ENCODE measurements at regions not wholly inside any gene's neighbourhood (a gene's known extent, or its start where the extent isn't known, plus 50 kb on each side); places are given as distances from the start of the nearest gene placed in this dataset.

DNA sequence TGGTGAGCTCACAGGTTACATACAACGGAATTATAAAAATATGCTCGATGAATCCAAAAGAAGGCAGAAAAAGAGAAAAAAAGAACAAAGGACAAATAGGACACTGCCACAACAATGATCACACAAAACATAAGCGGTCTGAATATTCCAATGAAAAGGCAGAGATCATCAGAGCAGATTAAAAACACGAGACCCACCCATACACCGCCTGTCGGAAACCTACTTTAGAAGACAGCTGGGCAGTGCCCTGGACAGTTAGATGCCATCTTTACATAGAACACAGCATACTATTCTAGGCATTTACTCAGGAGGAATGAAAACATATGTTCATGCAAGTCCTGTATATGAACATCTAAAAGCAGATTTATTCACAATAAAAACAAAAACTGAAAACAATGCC is 204.1 kb downstream of the TTLL2 start:
- Mint-ChIP-seq H3K4me1 (no peaks in the 10 kb centered on the region), H3K9me3 (no peaks in the 10 kb centered on the region), H3K4me3 (no peak overlapping the region), H3K27ac (no peak overlapping the region), H3K27me3 (peaks cover 9% of the 10 kb centered on the region), H3K36me3 (ENCODE audit: low read depth) (no peaks in the 10 kb centered on the region)
- DNase-seq (no peak), ATAC-seq (no peak)

DNA sequence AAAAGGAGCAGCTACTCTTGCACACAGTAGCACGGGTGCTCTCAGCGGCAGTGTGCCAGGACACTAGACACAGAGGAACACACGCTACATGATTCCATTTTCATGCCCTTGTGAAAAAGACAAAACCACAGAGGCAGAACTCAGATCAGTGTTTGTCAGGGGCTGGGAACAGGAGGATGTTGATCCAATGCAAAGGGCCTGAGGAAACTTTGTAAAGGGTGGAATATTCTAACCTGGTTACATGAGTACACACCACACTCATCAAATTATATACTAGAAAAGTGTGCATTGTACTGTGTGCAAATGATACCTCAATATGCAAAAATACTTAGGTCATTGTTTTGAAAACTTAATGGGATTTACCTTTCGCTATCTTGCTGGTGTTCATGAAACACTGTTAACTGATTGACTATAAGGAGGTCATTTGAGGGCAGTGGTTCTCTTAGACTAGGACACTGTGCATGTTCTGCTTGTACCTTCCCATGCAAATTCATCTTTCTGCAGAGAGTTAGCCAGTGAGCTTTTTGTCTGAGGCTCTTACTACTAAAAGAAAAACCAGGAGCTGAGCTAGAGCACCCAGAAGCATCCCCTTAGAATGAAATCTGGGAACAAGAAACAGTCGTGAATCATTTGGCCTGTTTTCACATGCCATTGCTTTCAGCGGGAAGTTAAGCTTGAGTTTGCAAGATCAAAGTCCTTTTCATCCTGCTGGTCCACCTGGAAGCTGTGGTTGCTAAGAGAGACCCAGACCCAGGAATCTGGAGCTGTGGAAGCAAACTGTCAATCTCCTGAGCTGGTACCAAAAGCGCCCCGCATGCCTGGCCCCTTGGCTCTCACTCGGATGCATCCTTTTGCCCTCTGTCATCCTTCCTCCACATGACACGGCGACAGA is 204.8 kb downstream of the TTLL2 start:
- Mint-ChIP-seq H3K36me3 (ENCODE audit: low read depth) (no peaks in the 10 kb centered on the region), H3K4me3 (no peak overlapping the region), H3K27ac (no peak overlapping the region), H3K27me3 (peaks cover 9% of the 10 kb centered on the region), H3K9me3 (no peaks in the 10 kb centered on the region), H3K4me1 (no peaks in the 10 kb centered on the region)
- ATAC-seq (no peak), DNase-seq (no peak)

GRCh38 chr6:167530951-167531350 is 206.1 kb downstream of the TTLL2 start:
- no peak for DNase-seq
- ATAC-seq, result no peak
- H3K4me1 Mint-ChIP-seq, result no peaks in the 10 kb centered on the region
- H3K27ac Mint-ChIP-seq, result no peak overlapping the region
- no peaks in the 10 kb centered on the region for H3K9me3 Mint-ChIP-seq
- peaks cover 9% of the 10 kb centered on the region for H3K27me3 Mint-ChIP-seq
- H3K4me3 Mint-ChIP-seq, result no peak overlapping the region
- H3K36me3 Mint-ChIP-seq (ENCODE audit: low read depth), result no peaks in the 10 kb centered on the region

DNA sequence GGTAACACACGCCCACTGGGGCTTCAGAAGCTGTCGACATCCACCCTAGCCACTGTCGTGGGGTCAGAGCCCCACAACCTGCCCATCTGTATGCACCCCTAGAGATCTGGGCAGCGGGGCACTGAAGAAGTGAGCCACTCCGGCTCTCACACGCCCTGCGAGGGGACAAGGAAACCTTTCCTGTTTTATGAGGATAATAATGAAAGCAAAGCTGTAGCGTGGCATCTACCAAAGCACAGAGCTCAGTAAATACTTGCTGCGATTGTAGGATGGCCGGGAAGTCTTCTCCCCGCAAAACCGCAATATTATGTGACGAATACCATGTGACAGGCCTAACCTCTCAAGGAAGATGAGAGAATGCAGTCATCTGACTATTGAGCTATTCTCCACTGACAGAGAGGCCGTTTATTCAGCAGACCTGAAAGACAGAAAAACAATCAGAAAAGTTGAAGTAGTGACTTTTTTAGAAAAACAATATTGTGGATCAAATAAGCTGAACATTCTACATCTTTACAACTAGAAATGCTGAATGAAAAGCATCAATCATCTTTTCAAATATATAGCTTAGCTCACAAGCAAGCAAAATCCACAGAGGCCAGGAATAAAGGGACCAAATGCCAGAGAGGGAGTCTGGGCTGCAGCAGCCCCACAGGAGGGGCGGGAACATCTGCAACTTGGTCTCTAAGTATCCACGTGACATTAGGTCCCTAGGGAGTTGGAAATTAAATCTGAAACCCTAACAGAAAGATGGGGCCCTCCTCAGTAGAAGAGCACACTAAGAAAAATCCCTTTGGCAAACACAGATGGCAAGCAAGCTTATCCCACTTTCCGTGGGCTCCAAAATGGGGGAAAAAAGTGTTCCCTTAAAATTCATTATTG is 207.8 kb downstream of the TTLL2 start:
- Mint-ChIP-seq H3K27me3 (peaks cover 11% of the 10 kb centered on the region), H3K27ac (no peak overlapping the region), H3K4me3 (no peak overlapping the region), H3K9me3 (no peaks in the 10 kb centered on the region), H3K36me3 (ENCODE audit: low read depth) (no peaks in the 10 kb centered on the region), H3K4me1 (no peaks in the 10 kb centered on the region)
- no peak for ATAC-seq
- no peak for DNase-seq

- no peak for ATAC-seq
- no peak overlapping the region for H3K4me3 Mint-ChIP-seq
- no peak overlapping the region for H3K27ac Mint-ChIP-seq
- DNase-seq, result no peak
- no peaks in the 10 kb centered on the region for H3K36me3 Mint-ChIP-seq (ENCODE audit: low read depth)
- H3K27me3 Mint-ChIP-seq, result peaks cover 10% of the 10 kb centered on the region
- H3K4me1 Mint-ChIP-seq, result no peaks in the 10 kb centered on the region
- no peaks in the 10 kb centered on the region for H3K9me3 Mint-ChIP-seq
Observed at GRCh38 chr6:167533851-167534250, 209.0 kb downstream of the TTLL2 start.

GRCh38 chr6:167537816-167538215 is 212.9 kb downstream of the TTLL2 start:
- Mint-ChIP-seq H3K4me3 (no peak overlapping the region), H3K4me1 (no peaks in the 10 kb centered on the region), H3K27ac (no peak overlapping the region), H3K27me3 (peaks cover 6% of the 10 kb centered on the region), H3K36me3 (ENCODE audit: low read depth) (no peaks in the 10 kb centered on the region), H3K9me3 (peaks cover 6% of the 10 kb centered on the region)
- ATAC-seq (no peak), DNase-seq (no peak)

- peaks cover 6% of the 10 kb centered on the region for H3K9me3 Mint-ChIP-seq
- no peak overlapping the region for H3K4me3 Mint-ChIP-seq
- no peaks in the 10 kb centered on the region for H3K36me3 Mint-ChIP-seq (ENCODE audit: low read depth)
- peaks cover 6% of the 10 kb centered on the region for H3K27me3 Mint-ChIP-seq
- ATAC-seq (no peak), DNase-seq (no peak)
- H3K4me1 Mint-ChIP-seq, result no peaks in the 10 kb centered on the region
- no peak overlapping the region for H3K27ac Mint-ChIP-seq
Observed at GRCh38 chr6:167538746-167539145, 213.9 kb downstream of the TTLL2 start.

DNA sequence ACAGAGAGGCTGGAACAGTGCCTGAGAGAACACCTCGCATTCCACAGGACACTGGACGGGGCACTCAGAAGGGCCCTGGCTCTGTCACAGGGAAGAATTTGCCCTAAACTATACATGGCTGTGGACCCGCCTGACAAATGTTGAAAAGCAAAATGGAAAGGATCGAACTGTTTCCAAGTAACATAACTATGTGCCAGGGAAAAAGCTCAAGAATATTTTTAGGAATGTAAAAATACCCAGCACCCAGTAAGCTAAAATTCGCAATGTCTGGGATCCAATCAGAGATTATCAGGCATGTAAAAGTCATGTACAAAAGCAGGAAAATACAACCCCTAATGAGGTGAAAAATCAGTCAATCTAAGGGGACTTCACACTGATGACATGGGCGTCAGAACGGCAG is 215.9 kb downstream of the TTLL2 start:
- no peaks in the 10 kb centered on the region for H3K36me3 Mint-ChIP-seq (ENCODE audit: low read depth)
- peaks cover 6% of the 10 kb centered on the region for H3K9me3 Mint-ChIP-seq
- H3K27ac Mint-ChIP-seq, result no peak overlapping the region
- peaks cover 6% of the 10 kb centered on the region for H3K27me3 Mint-ChIP-seq
- DNase-seq (no peak), ATAC-seq (no peak)
- no peaks in the 10 kb centered on the region for H3K4me1 Mint-ChIP-seq
- H3K4me3 Mint-ChIP-seq, result no peak overlapping the region

DNA sequence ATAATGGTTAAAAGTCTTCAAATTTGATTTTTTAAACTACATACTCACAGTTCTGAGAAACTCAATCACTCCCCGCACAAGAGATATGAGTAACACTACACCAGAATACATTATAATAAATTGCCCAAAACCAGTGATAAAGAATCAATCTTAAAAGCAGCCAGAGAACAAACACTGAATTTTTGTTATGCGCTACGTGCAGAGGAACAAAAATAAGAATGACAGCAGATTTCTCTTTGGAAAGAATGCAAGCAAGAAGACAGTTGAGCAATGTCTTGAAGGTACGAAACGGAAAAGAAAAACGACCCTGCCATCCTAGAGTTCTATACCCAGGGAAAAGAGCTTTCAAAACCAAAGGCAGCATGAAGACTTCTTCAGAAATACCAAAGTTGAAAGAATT is 216.7 kb downstream of the TTLL2 start:
- Mint-ChIP-seq H3K4me3 (no peak overlapping the region), H3K27ac (no peak overlapping the region), H3K27me3 (peaks cover 6% of the 10 kb centered on the region), H3K36me3 (ENCODE audit: low read depth) (no peaks in the 10 kb centered on the region), H3K9me3 (peaks cover 6% of the 10 kb centered on the region), H3K4me1 (no peaks in the 10 kb centered on the region)
- DNase-seq (no peak), ATAC-seq (no peak)

GRCh38 chr6:167543602-167544497 is 219.0 kb downstream of the TTLL2 start:
- DNase-seq (no peak), ATAC-seq (no peak)
- Mint-ChIP-seq H3K4me1 (no peaks in the 10 kb centered on the region), H3K27me3 (peaks cover 4% of the 10 kb centered on the region), H3K36me3 (ENCODE audit: low read depth) (no peaks in the 10 kb centered on the region), H3K27ac (no peak overlapping the region), H3K9me3 (peaks cover 6% of the 10 kb centered on the region), H3K4me3 (no peak overlapping the region)

DNA sequence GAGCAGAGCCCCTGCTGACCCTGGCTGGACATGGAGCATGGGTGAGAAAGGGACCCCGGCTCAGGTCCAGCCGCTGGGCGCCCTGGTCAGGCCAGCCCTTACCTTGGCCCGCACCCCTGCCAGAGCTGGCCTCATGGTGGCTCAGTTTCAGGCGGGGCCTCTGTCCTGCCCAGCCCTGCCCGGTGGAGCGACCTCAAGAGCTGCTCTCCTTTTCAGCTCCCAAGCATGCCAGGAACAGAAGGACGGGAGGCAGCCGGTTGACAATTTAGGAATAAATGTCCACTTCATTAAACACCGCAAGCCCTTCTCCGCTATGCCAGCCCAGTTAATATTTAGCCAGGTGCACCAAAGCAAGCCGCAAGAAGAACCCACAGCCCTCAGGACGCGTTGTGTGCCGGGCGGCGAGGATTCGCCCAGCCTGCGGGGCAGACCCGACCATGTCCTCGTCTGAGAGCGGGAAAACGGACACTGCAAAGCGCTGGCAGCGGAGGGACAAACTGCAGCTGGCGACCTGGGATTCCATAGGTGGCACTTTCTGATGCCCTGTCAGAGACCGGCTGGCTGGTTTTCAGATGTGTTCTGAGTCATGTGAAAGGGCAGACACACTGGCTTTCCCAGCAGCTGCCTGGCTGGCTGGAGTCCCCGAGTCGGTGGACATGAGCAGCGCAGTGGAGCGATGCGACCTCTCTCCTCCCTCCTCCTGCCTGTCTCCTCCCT is 221.9 kb downstream of the TTLL2 start:
- DNase-seq (no peak), ATAC-seq (no peak)
- no peaks in the 10 kb centered on the region for H3K4me1 Mint-ChIP-seq
- H3K4me3 Mint-ChIP-seq, result no peak overlapping the region
- H3K27me3 Mint-ChIP-seq, result no peaks in the 10 kb centered on the region
- H3K9me3 Mint-ChIP-seq, result no peaks in the 10 kb centered on the region
- H3K36me3 Mint-ChIP-seq (ENCODE audit: low read depth), result no peaks in the 10 kb centered on the region
- no peak overlapping the region for H3K27ac Mint-ChIP-seq

- Mint-ChIP-seq H3K27ac (no peak overlapping the region), H3K4me3 (no peak overlapping the region), H3K4me1 (no peaks in the 10 kb centered on the region), H3K27me3 (no peaks in the 10 kb centered on the region), H3K36me3 (ENCODE audit: low read depth) (no peaks in the 10 kb centered on the region), H3K9me3 (no peaks in the 10 kb centered on the region)
- DNase-seq, result no peak
- ATAC-seq, result no peak
Observed at GRCh38 chr6:167547328-167547692, 222.4 kb downstream of the TTLL2 start.

GRCh38 chr6:167547751-167548150 is 222.9 kb downstream of the TTLL2 start:
- H3K36me3 Mint-ChIP-seq (ENCODE audit: low read depth), result no peaks in the 10 kb centered on the region

GRCh38 chr6:167548451-167548850 is 223.6 kb downstream of the TTLL2 start:
- peaks cover 3% of the 10 kb centered on the region for H3K27me3 Mint-ChIP-seq
- no peak overlapping the region for H3K27ac Mint-ChIP-seq
- no peaks in the 10 kb centered on the region for H3K4me1 Mint-ChIP-seq
- no peak for DNase-seq
- no peak for ATAC-seq
- no peaks in the 10 kb centered on the region for H3K36me3 Mint-ChIP-seq (ENCODE audit: low read depth)
- H3K9me3 Mint-ChIP-seq, result no peaks in the 10 kb centered on the region
- H3K4me3 Mint-ChIP-seq, result no peak overlapping the region

More at GRCh38 chr6:167547751-167548150, 222.9 kb downstream of the TTLL2 start:
- Mint-ChIP-seq H3K4me3 (no peak overlapping the region), H3K9me3 (no peaks in the 10 kb centered on the region), H3K4me1 (no peaks in the 10 kb centered on the region), H3K27me3 (peaks cover 3% of the 10 kb centered on the region), H3K27ac (no peak overlapping the region)
- no peak for DNase-seq
- no peak for ATAC-seq

All from activated naive CD8-positive, alpha-beta T cell treated with anti-CD3 and anti-CD28 coated beads, Interleukin-2, amount 50 U/mL, for 24 hours (primary cell).